Adrenal gland (tissue), 9 donors: ENCODE measurements at regions not wholly inside any gene's neighbourhood (a gene's known extent, or its start where the extent isn't known, plus 50 kb on each side); places are given as distances from the start of the nearest gene placed in this dataset.

Experiments
- DNase-seq, 7 donors: peaks; one replicate each; pipeline ENCODE4 v3.0.0-alpha.2; 2019 to 2020
- H3K27ac ChIP-seq, 5 donors: fragments of 200-600 bp; sonication (generic) in 4 of 5; 1 replicate in 3 of 5; 2 replicates in 2 of 5; pipeline versions ENCODE4 v1.5.1 to v1.8.0; 2016 to 2020; ENCODE audit warnings: mild to moderate bottlenecking in 1 of 5
- H3K27me3 ChIP-seq: fragments of 200-600 bp; 2 replicates; pipeline ENCODE4 v1.8.0; 2021
- H3K36me3 ChIP-seq, 2 donors: fragments of 200-600 bp; replicated peaks in 1 of 2; 1 replicate in 1 of 2; 2 replicates in 1 of 2; pipeline versions ENCODE4 v1.5.1 to v1.8.0; 2018 to 2022
- H3K4me1 ChIP-seq, 2 donors: fragments of 200-600 bp; replicated peaks in 1 of 2; 1 replicate in 1 of 2; 2 replicates in 1 of 2; pipeline versions ENCODE4 v1.5.1 to v1.8.0; 2018 to 2021
- H3K4me3 ChIP-seq, 4 donors: fragments of 200-600 bp; sonication (generic) in 3 of 4; one replicate each; pipeline ENCODE4 v1.5.1; 2016 to 2018
- H3K9me3 ChIP-seq, 3 donors: fragments of 200-600 bp; sonication (generic) in 1 of 3; replicated peaks in 1 of 3; 1 replicate in 2 of 3; 2 replicates in 1 of 3; pipeline versions ENCODE4 v1.5.1 to v1.8.0; 2016 to 2021
- CTCF ChIP-seq, 6 experiments: fragments of 450-650 bp in 4 of 6; fragments of 200-600 bp in 2 of 6; sonication (generic) in 1 of 6; IDR thresholded peaks; 1 replicate in 5 of 6; 2 replicates in 1 of 6; pipeline versions ENCODE4 v1.5.1 to v1.8.0; 2016 to 2021; ENCODE audit warnings: antibody characterized with exemption in 6 of 6, mild to moderate bottlenecking in 2 of 6, moderate library complexity in 1 of 6
- POLR2A ChIP-seq, 2 donors: fragments of 450-650 bp; IDR thresholded peaks; one replicate each; pipeline ENCODE4 v1.6.1; 2017; ENCODE audit warnings: antibody characterized with exemption in 2 of 2, mild to moderate bottlenecking in 2 of 2, moderate library complexity in 1 of 2
- WGBS, 4 donors: extraction: QIAGEN DNeasy Blood & Tissue Kit in 2 of 4; methylation state at CpG; one replicate each; pipeline versions ENCODE4 v1.1.5 to v1.1.7; 2013 to 2017; 5-methylcytosine and 5-hydroxymethylcytosine counted together
- intact Hi-C, 2 donors: fragments of 100-400 bp; cut with DNase I; formaldehyde crosslinking; loops; one replicate each; pipeline versions ENCODE4 v1.14.1 to v1.15.0; 2022 to 2023
- donor health status: healthy with polysubstance abuse.
- donor health status: Bipolar disorder and iron deficiency.
- donor health status: DM: yes; HTN: yes; CAD: no.
- donor health status: DM: no; HTN: no; CAD: no.
- donor health status: DM: no; HTN: no; CAD: no.

GRCh38 chr15:69812861-69813261, 284.9 kb downstream of the TLE3 start:
- TF ChIP-seq CTCF (IDR thresholded peaks at IDR 0.05) (no peak), POLR2A (IDR thresholded peaks at IDR 0.05) (no peak)
- H3K9me3 ChIP-seq = no peaks in the 10 kb centered on the region

GRCh38 chr15:69813881-69814280, 283.8 kb downstream of the TLE3 start:
- Histone ChIP-seq H3K4me3 (no peak overlapping the region), H3K4me1 (no peaks in the 10 kb centered on the region), H3K9me3 (no peaks in the 10 kb centered on the region), H3K36me3 (no peaks in the 10 kb centered on the region), H3K27ac (no peak overlapping the region), H3K27me3 (peaks cover 6% of the 10 kb centered on the region)
- intact Hi-C loops = no loop called here
- TF ChIP-seq POLR2A (IDR thresholded peaks at IDR 0.05) (no peak), CTCF (IDR thresholded peaks at IDR 0.05) (no peak)
- WGBS, 4 donors = 70 to 83% (median 76%) methylated on average over 4 to 7 of the region's 7 CpGs
- no peak for DNase-seq

More at GRCh38 chr15:69812861-69813261, 284.9 kb downstream of the TLE3 start:
- Histone ChIP-seq H3K36me3 (no peaks in the 10 kb centered on the region), H3K4me1 (no peaks in the 10 kb centered on the region), H3K27ac (no peak overlapping the region), H3K4me3 (no peak overlapping the region), H3K27me3 (peaks cover 4% of the 10 kb centered on the region)
- no peak for DNase-seq
- intact Hi-C loops = no loop called here
- WGBS, 4 donors = 32 to 56% (median 46%) methylated on average over 15 to 20 of the region's 20 CpGs

GRCh38 chr15:69814932-69815331, 282.8 kb downstream of the TLE3 start:
- WGBS, 4 donors = 78 to 85% (median 81%) methylated on average over 6 to 9 of the region's 9 CpGs
- intact Hi-C loops = no loop called here

GRCh38 chr15:69815793-69816192, 281.9 kb downstream of the TLE3 start:
- Histone ChIP-seq H3K4me3 (no peak overlapping the region), H3K4me1 (no peaks in the 10 kb centered on the region), H3K36me3 (no peaks in the 10 kb centered on the region), H3K27ac (no peak overlapping the region), H3K27me3 (peaks cover 10% of the 10 kb centered on the region), H3K9me3 (no peaks in the 10 kb centered on the region)
- WGBS, 4 donors = 74 to 89% (median 82%) methylated on average over 2 of the region's 2 CpGs
- TF ChIP-seq CTCF (IDR thresholded peaks at IDR 0.05) = no peak
- no peak for TF ChIP-seq POLR2A (IDR thresholded peaks at IDR 0.05)
- intact Hi-C loops = no loop called here
- DNase-seq = no peak

More at GRCh38 chr15:69814932-69815331, 282.8 kb downstream of the TLE3 start:
- Histone ChIP-seq H3K36me3 (no peaks in the 10 kb centered on the region), H3K4me1 (no peaks in the 10 kb centered on the region), H3K9me3 (no peaks in the 10 kb centered on the region), H3K27ac (no peak overlapping the region), H3K27me3 (peaks cover 8% of the 10 kb centered on the region), H3K4me3 (no peak overlapping the region)
- no peak for DNase-seq
- no peak for TF ChIP-seq POLR2A (IDR thresholded peaks at IDR 0.05)

- H3K36me3 ChIP-seq = no peaks in the 10 kb centered on the region
- H3K4me1 ChIP-seq = no peaks in the 10 kb centered on the region
- peaks cover 13% of the 10 kb centered on the region for H3K27me3 ChIP-seq
- WGBS, 4 donors = 73 to 81% (median 79%) methylated on average over 2 of the region's 2 CpGs
- H3K9me3 ChIP-seq = no peaks in the 10 kb centered on the region
- no peak for TF ChIP-seq POLR2A (IDR thresholded peaks at IDR 0.05)
- TF ChIP-seq CTCF (IDR thresholded peaks at IDR 0.05) = no peak
- H3K4me3 ChIP-seq = no peak overlapping the region
- H3K27ac ChIP-seq = no peak overlapping the region
- DNase-seq = no peak
- intact Hi-C loops = no loop called here
Measured at GRCh38 chr15:69816522-69816921, 281.2 kb downstream of the TLE3 start.
